MCF 10A (cell line): ENCODE measurements at regions not wholly inside any gene's neighbourhood (a gene's known extent, or its start where the extent isn't known, plus 50 kb on each side); places are given as distances from the start of the nearest gene placed in this dataset.

Experiments
- BruUV-seq: library from RNA; stranded (reverse); fragments of 400-500 nt; replicated peaks from 2 replicates; lab custom pipeline; 2021; lab: Mats Ljungman, UMichigan
- CTCF ChIA-PET: fragments of 300-600 bp; sonication (Branson Sonifier 250); formaldehyde crosslinking; extraction: SDS; loops from one replicate; lab custom pipeline; 2021; ENCODE audit warnings: antibody characterized with exemption, inconsistent platforms; lab: Yijun Ruan, JAX
- POLR2A ChIA-PET: fragments of 300-600, 350-650 bp; sonication (Branson Sonifier 250); formaldehyde crosslinking; extraction: SDS; loops from one replicate; lab custom pipeline; 2020; ENCODE audit warnings: antibody characterized with exemption, inconsistent platforms; lab: Yijun Ruan, JAX
- DNase-seq: peaks from one replicate; pipeline ENCODE4 v3.0.0-alpha.2; 2018; ENCODE audit not compliant: unreplicated experiment
- H3K27ac Mint-ChIP-seq: one replicate; pipeline ENCODE4 v1.8.0; 2022; ENCODE audit warnings: mild to moderate bottlenecking, low read depth, mixed read lengths; ENCODE audit not compliant: unreplicated experiment
- H3K27me3 Mint-ChIP-seq: one replicate; pipeline ENCODE4 v1.8.0; 2022; ENCODE audit warnings: mixed read lengths; ENCODE audit not compliant: insufficient read depth, unreplicated experiment
- H3K36me3 Mint-ChIP-seq: one replicate; pipeline ENCODE4 v1.8.0; 2022; ENCODE audit warnings: mild to moderate bottlenecking, moderate library complexity, mixed read lengths; ENCODE audit not compliant: insufficient read depth, unreplicated experiment
- H3K4me1 Mint-ChIP-seq: one replicate; pipeline ENCODE4 v1.8.0; 2022; ENCODE audit warnings: mixed read lengths; ENCODE audit not compliant: insufficient read depth, unreplicated experiment
- H3K4me3 Mint-ChIP-seq: one replicate; pipeline ENCODE4 v1.8.0; 2022; ENCODE audit warnings: mild to moderate bottlenecking, moderate library complexity, mixed read lengths; ENCODE audit not compliant: unreplicated experiment
- H3K9me3 Mint-ChIP-seq: one replicate; pipeline ENCODE4 v1.8.0; 2022; ENCODE audit warnings: mixed read lengths; ENCODE audit not compliant: unreplicated experiment
- CTCF ChIP-seq: fragments of 200-600 bp; IDR thresholded peaks from one replicate; pipeline ENCODE4 v1.8.0; 2022; ENCODE audit warnings: antibody characterized with exemption, mild to moderate bottlenecking; ENCODE audit not compliant: unreplicated experiment
- intact Hi-C: fragments of 100-400 bp; cut with micrococcal nuclease; formaldehyde crosslinking; loops from 2 replicates; pipeline ENCODE4 v1.14.1; 2022

- Mint-ChIP-seq H3K36me3 (no peaks in the 10 kb centered on the region), H3K9me3 (peaks cover 8% of the 10 kb centered on the region), H3K27me3 (no peaks in the 10 kb centered on the region), H3K4me3 (no peak overlapping the region), H3K27ac (peak overlapping the region; percentile 43), H3K4me1 (peaks cover 13% of the 10 kb centered on the region)
- DNase-seq = peak; percentile 51
- ChIA-PET CTCF (no interaction called here), POLR2A (no interaction called here)
- intact Hi-C loops = loop anchor here (10.0 kb wide), 1 partner anchor 134 kb away; no protein-coding TSS in a partner anchor
- TF ChIP-seq CTCF = no peak
- BruUV-seq = TSS peak; percentile 61
These were observed 81.2 kb downstream of the SPCS3 start for GRCh38 chr4:176400816-176401461.

GRCh38 chr4:176404621-176405020 lies 84.9 kb downstream of the SPCS3 start:
- intact Hi-C loops = loop anchor here (10.0 kb wide), 1 partner anchor 130 kb away; no protein-coding TSS in a partner anchor
- BruUV-seq = no TSS peak

DNA sequence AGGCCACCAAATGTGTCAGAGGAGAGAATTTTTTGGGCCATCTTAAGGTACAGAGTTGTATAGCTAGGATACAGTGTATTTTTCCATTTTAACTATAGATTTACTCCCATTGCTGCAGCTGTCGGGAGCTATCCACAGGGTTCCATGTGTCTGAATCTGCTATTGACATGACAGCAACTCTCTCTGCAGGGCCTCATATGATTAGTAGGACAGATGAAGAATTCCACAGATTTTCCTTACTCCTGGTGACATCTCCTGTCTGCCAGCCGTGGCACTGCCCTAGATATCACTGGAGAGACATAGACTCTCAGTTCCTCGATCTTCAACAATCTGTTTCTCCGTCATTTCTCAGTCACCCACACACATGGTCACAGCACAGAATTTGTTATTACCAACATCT lies 86.5 kb downstream of the SPCS3 start:
- Mint-ChIP-seq H3K4me3 (no peak overlapping the region), H3K27ac (no peak overlapping the region), H3K9me3 (peaks cover 10% of the 10 kb centered on the region), H3K4me1 (peaks cover 7% of the 10 kb centered on the region), H3K27me3 (no peaks in the 10 kb centered on the region), H3K36me3 (no peaks in the 10 kb centered on the region)
- no peak for TF ChIP-seq CTCF
- intact Hi-C loops = loop anchor here (10.0 kb wide), 1 partner anchor 129 kb away; no protein-coding TSS in a partner anchor
- no peak for DNase-seq
- ChIA-PET CTCF (interaction anchor here (0.7 kb wide), 2 partner anchors 43 to 134 kb away, joined by 3 read pairs; no protein-coding TSS in a partner anchor), POLR2A (no interaction called here)
- BruUV-seq = no TSS peak

More at GRCh38 chr4:176404621-176405020, 84.9 kb downstream of the SPCS3 start:
- CTCF ChIA-PET = no interaction called here
- H3K4me1 Mint-ChIP-seq = peaks cover 13% of the 10 kb centered on the region
- H3K9me3 Mint-ChIP-seq = no peaks in the 10 kb centered on the region
- no peak overlapping the region for H3K4me3 Mint-ChIP-seq
- no peaks in the 10 kb centered on the region for H3K36me3 Mint-ChIP-seq
- H3K27me3 Mint-ChIP-seq = no peaks in the 10 kb centered on the region
- TF ChIP-seq CTCF = no peak
- POLR2A ChIA-PET = interaction anchor here (0.7 kb wide), 1 partner anchor 322 kb away, joined by 4 read pairs; no protein-coding TSS in a partner anchor
- DNase-seq = peak; percentile 39
- no peak overlapping the region for H3K27ac Mint-ChIP-seq

DNA sequence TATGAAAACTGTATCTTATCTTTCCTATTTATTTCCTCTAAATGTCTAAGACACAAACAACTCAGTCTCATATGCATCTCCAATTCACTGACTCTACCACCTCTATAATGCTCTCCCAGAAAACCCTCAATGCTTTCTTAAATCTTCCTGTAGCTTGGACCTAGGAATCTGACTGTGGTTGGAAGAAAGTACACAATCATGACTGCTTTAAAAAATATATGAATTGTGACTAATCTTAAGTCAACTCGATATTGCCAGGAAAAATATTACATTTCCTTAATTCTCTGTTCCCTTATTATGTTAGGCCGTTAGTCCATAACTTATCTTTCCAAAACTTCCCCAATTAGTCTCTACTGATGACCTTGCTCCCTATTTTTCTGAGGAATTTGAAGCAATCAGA lies 87.0 kb downstream of the SPCS3 start:
- H3K9me3 Mint-ChIP-seq = peaks cover 10% of the 10 kb centered on the region
- H3K4me3 Mint-ChIP-seq = no peak overlapping the region
- no peak for DNase-seq
- BruUV-seq = no TSS peak
- TF ChIP-seq CTCF = no peak
- POLR2A ChIA-PET = no interaction called here
- intact Hi-C loops = loop anchor here (10.0 kb wide), 1 partner anchor 128 kb away; no protein-coding TSS in a partner anchor
- H3K27me3 Mint-ChIP-seq = no peaks in the 10 kb centered on the region
- no peaks in the 10 kb centered on the region for H3K36me3 Mint-ChIP-seq
- peaks cover 7% of the 10 kb centered on the region for H3K4me1 Mint-ChIP-seq
- CTCF ChIA-PET = no interaction called here
- no peak overlapping the region for H3K27ac Mint-ChIP-seq
